Esophagus (tissue), 2 donors: ENCODE measurements at regions not wholly inside any gene's neighbourhood (a gene's known extent, or its start where the extent isn't known, plus 50 kb on each side); places are given as distances from the start of the nearest gene placed in this dataset.
"Not testable (repeated sequence)": the region's sequence is repeated elsewhere in the genome, so short reads cannot be mapped to it uniquely, and the experiment has no call there.

Experiments used
- H3K27ac ChIP-seq, 2 donors: one replicate each; pipeline ENCODE4 v1.5.1; 2013; ENCODE audit warnings: low read depth in 2 of 2, mild to moderate bottlenecking in 2 of 2, inconsistent platforms in 1 of 2, low read length in 1 of 2, moderate library complexity in 1 of 2
- H3K27me3 ChIP-seq, 2 donors: one replicate each; pipeline ENCODE4 v1.6.1; 2013; ENCODE audit warnings: low read length in 2 of 2, control low read depth in 1 of 2, mild to moderate bottlenecking in 1 of 2; ENCODE audit not compliant: insufficient read depth in 2 of 2, control insufficient read depth in 1 of 2
- H3K36me3 ChIP-seq, 2 donors: one replicate each; pipeline ENCODE4 v1.6.1; 2013; ENCODE audit warnings: low read length in 1 of 2; ENCODE audit not compliant: control insufficient read depth in 2 of 2, insufficient read depth in 2 of 2
- H3K4me1 ChIP-seq, 2 donors: one replicate each; pipeline ENCODE4 v1.6.1; 2013; ENCODE audit warnings: low read length in 1 of 2; ENCODE audit not compliant: control insufficient read depth in 2 of 2, insufficient read depth in 2 of 2
- H3K4me3 ChIP-seq, 2 donors: one replicate each; pipeline ENCODE4 v1.5.1; 2013; ENCODE audit warnings: low read length in 2 of 2, mild to moderate bottlenecking in 2 of 2, low read depth in 1 of 2, moderate library complexity in 1 of 2
- H3K9me3 ChIP-seq, 2 donors: one replicate each; pipeline ENCODE4 v1.6.1; 2013; ENCODE audit warnings: mild to moderate bottlenecking in 2 of 2, low read depth in 1 of 2, low read length in 1 of 2, moderate library complexity in 1 of 2; ENCODE audit not compliant: control insufficient read depth in 2 of 2, insufficient read depth in 1 of 2
- WGBS, 2 donors: extraction: QIAGEN DNeasy Blood & Tissue Kit; methylation state at CpG; one replicate each; pipeline ENCODE4 v1.1.7; 2013; 5-methylcytosine and 5-hydroxymethylcytosine counted together
- donor health status: healthy with polysubstance abuse.
- donor health status: Bipolar disorder and iron deficiency.

DNA sequence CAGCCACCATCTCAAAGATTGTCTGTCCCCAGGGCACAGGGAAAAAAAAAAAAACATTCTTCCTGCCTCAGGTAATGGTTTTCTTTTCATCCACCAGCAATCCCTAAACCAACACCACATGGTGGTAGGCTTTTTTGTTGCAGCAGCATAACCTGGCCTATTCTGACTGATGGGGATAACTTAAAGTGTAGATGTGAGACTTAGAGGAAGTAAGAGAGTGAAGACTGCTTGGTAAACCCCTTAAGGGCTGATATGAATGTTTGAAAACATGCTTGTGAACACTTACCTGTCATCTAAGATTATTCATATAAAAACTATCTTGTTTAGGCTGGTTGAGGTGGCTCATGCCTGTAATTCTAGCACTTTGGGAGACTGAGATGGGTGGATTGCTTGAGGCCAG is 130.2 kb upstream of the RAP1B start:
- Histone ChIP-seq H3K4me3 (no peak overlapping the region), H3K9me3 (no peaks in the 10 kb centered on the region), H3K27me3 (no peaks in the 10 kb centered on the region), H3K27ac (no peak overlapping the region), H3K4me1 (no peaks in the 10 kb centered on the region), H3K36me3 (no peaks in the 10 kb centered on the region)

- H3K9me3 ChIP-seq, result no peaks in the 10 kb centered on the region
- no peaks in the 10 kb centered on the region for H3K27me3 ChIP-seq
- no peaks in the 10 kb centered on the region for H3K36me3 ChIP-seq
- no peak overlapping the region for H3K27ac ChIP-seq
- H3K4me1 ChIP-seq, result no peaks in the 10 kb centered on the region
- 56 to 60% methylated on average over 7 of the region's 7 CpGs for WGBS, 2 donors
- no peak overlapping the region for H3K4me3 ChIP-seq
Measured at GRCh38 chr12:68481181-68481941, 129.3 kb upstream of the RAP1B start.

DNA sequence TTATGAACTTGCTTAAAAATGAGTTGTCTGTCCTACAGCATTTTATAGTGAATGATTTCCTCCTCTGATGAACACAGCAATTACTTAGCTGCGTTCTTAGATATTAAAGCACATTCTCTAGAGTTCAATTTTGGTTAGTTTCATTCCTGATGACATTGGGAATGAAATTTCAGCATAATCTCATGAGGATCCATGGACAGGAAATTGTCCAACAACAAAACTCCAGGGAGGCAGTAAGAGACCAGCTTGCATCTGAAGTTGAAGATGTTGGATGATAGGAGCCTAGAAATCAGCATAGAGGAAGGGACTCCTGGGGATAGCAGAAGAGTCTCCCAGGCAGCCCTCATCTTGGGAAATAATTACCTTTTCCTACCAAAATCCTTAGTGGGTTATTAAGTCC is 128.7 kb upstream of the RAP1B start:
- WGBS, 2 donors, result 58 to 84% methylated on average over 1 of the region's 1 CpG
- H3K4me3 ChIP-seq, result no peak overlapping the region

GRCh38 chr12:68482660-68483059 is 128.0 kb upstream of the RAP1B start:
- Histone ChIP-seq H3K36me3 (no peaks in the 10 kb centered on the region), H3K4me1 (no peaks in the 10 kb centered on the region), H3K27me3 (no peaks in the 10 kb centered on the region), H3K4me3 (no peak overlapping the region), H3K27ac (no peak overlapping the region), H3K9me3 (no peaks in the 10 kb centered on the region)
- WGBS, 2 donors, result 53 to 78% methylated on average over 1 of the region's 1 CpG

More for the DNA sequence above, 128.7 kb upstream of the RAP1B start:
- Histone ChIP-seq H3K9me3 (no peaks in the 10 kb centered on the region), H3K36me3 (no peaks in the 10 kb centered on the region), H3K27me3 (no peaks in the 10 kb centered on the region), H3K4me1 (no peaks in the 10 kb centered on the region), H3K27ac (no peak overlapping the region)

DNA sequence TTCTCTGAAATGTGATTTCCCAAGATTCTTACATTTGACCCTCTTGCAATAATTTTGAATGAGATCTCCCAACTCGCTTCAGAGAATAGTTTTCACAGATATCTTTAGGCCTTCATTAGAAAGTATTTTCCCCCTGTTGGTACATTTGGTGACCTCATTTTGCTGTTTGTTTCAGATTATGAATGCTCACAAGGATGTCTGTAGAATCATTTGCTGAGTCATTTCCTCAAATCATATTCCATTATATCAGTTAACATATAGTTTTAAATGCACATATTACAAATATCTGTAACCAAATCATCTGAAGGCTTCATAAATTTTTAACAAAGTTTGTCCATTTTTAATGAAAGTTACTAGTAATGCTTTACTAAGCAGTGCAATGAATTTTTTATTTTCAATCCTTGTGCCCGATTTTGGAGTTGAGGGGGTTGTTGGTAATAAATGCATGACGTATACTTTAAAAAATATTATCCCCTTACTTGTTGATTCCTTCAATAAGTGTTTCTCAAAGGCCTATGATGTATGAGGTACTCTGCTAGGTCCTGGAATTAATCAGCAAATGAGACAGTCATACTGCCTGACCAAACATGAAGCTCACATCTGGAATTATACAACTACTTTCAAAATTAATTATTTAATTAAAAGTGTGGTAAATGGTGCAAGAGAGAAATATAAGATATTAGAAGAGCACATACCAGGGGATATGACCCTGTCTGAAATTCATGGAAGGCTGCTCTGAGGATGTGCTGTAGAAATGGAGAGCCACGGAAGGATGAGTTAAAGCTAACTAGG is 126.9 kb upstream of the RAP1B start:
- Histone ChIP-seq H3K27me3 (no peaks in the 10 kb centered on the region), H3K27ac (no peak overlapping the region), H3K9me3 (no peaks in the 10 kb centered on the region), H3K36me3 (no peaks in the 10 kb centered on the region), H3K4me3 (no peak overlapping the region), H3K4me1 (no peaks in the 10 kb centered on the region)
- WGBS, 2 donors, result 86% methylated on average over 4 of the region's 4 CpGs

- not testable (repeated sequence) for H3K27ac ChIP-seq, H3K36me3 ChIP-seq, H3K9me3 ChIP-seq, H3K4me1 ChIP-seq, H3K27me3 ChIP-seq, H3K4me3 ChIP-seq
- 87 to 92% methylated on average over 3 to 4 of the region's 6 CpGs for WGBS, 2 donors
Measured at GRCh38 chr12:68484578-68484977, 126.1 kb upstream of the RAP1B start.

DNA sequence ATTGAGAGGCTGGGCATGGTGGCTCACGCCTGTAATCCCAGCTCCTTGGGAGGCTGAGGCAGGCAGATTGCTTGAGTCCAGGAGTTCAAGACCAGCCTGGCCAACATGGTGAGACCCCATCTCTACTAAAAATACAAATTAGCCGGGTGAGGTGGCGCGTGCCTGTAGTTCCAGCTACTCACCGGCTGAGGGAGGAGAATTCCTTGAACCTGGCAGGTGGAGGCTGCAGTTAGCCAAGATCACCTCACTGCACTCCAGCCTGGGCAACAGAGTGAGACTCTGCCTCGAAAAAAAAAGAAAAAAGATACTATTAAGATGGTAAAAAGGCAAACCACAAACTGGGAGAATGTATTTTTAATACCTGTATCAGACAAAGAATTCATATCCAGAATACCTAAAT is 124.2 kb upstream of the RAP1B start:
- H3K27ac ChIP-seq, H3K36me3 ChIP-seq, H3K9me3 ChIP-seq, H3K27me3 ChIP-seq, H3K4me3 ChIP-seq, H3K4me1 ChIP-seq: not testable (repeated sequence)
- WGBS, 2 donors, result 93 to 95% methylated on average over 6 of the region's 6 CpGs

DNA sequence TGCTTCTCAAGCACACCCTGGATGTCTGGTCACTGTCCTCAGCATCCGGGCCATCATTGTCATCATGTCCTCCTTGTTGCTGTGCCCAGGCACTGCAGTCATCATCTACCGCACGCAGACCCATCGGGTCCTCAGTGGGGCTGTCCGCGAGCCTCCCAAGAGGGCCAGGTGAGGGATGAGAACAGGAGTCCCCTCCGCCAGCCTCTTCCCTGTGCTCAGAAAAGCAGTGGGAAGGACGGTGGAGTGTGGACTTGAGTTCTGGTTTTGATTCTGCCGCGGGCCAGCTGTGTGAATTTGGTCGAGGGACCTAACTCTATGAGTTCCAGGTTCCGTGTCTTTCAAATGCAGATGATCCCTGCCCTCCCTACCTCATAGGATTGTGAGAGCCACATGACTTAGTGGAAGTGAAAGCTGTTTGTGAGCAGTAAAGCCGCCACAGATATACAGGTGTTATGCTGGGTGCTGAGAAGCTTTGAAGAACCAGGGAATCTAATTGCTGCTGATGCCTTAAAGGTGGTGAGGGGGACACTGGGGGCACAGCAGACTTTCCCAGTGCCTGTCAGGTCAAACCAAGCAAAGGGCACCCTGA is 122.9 kb upstream of the RAP1B start:
- Histone ChIP-seq H3K27me3 (no peaks in the 10 kb centered on the region), H3K4me3 (no peak overlapping the region), H3K27ac (no peak overlapping the region), H3K4me1 (no peaks in the 10 kb centered on the region), H3K9me3 (no peaks in the 10 kb centered on the region), H3K36me3 (no peaks in the 10 kb centered on the region)
- WGBS, 2 donors, result 80 to 88% methylated on average over 13 of the region's 13 CpGs

DNA sequence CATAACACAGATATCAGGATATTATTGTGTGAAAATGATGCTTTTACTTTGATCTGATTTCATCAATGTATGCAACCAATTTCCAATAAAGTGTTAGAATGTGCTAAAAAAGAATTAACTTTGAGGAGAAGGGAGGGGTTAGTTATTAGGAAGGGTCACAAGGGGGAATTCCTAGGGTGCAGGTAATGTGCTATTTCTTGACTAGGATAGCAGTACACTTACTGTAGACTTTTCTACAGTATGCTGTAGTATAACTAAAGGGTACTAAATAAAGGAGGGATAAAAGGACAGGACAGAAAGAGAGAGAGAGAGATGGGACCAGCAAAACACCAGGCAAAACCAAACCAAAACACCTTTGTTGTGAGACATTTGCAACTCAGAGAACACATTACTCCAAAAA is 121.4 kb upstream of the RAP1B start:
- H3K4me3 ChIP-seq, result no peak overlapping the region
- H3K9me3 ChIP-seq, result no peaks in the 10 kb centered on the region
- no peaks in the 10 kb centered on the region for H3K36me3 ChIP-seq
- no peaks in the 10 kb centered on the region for H3K27me3 ChIP-seq
- H3K27ac ChIP-seq, result no peak overlapping the region
- no peaks in the 10 kb centered on the region for H3K4me1 ChIP-seq
